ENCODE measurements at regions not wholly inside any gene's neighbourhood (a gene's known extent, or its start where the extent isn't known, plus 50 kb on each side); places are given as distances from the start of the nearest gene placed in this dataset.

- H3K27ac ChIP-seq (ENCODE audit: poor library complexity, severe bottlenecking): no peak overlapping the region
- H3K4me1 ChIP-seq (ENCODE audit: insufficient read depth, poor library complexity, severe bottlenecking): no peaks in the 10 kb centered on the region
- no peaks in the 10 kb centered on the region for H3K36me3 ChIP-seq (ENCODE audit: low read depth)
- DNase-seq (ENCODE audit: low spot score): peak; percentile 24
- no peak for TF ChIP-seq CTCF (IDR thresholded peaks at IDR 0.05; ENCODE audit: poor library complexity, severe bottlenecking)
- no peaks in the 10 kb centered on the region for H3K9me3 ChIP-seq (ENCODE audit: severe bottlenecking)
- H3K4me3 ChIP-seq (ENCODE audit: severe bottlenecking): no peak overlapping the region
- no peak for ATAC-seq (ENCODE audit: low read depth)
- H3K27me3 ChIP-seq (ENCODE audit: insufficient read depth, poor library complexity, severe bottlenecking): no peaks in the 10 kb centered on the region
Measured at GRCh38 chr10:131844529-131845084, 56.2 kb upstream of the PPP2R2D start.

GRCh38 chr10:131845505-131846239, 55.1 kb upstream of the PPP2R2D start:
- Histone ChIP-seq H3K4me3 (ENCODE audit: severe bottlenecking) (no peak overlapping the region), H3K27ac (ENCODE audit: poor library complexity, severe bottlenecking) (no peak overlapping the region), H3K4me1 (ENCODE audit: insufficient read depth, poor library complexity, severe bottlenecking) (no peaks in the 10 kb centered on the region), H3K27me3 (ENCODE audit: insufficient read depth, poor library complexity, severe bottlenecking) (no peaks in the 10 kb centered on the region), H3K36me3 (ENCODE audit: low read depth) (no peaks in the 10 kb centered on the region), H3K9me3 (ENCODE audit: severe bottlenecking) (no peaks in the 10 kb centered on the region)
- DNase-seq (ENCODE audit: low spot score) (peak; percentile 36), ATAC-seq (ENCODE audit: low read depth) (no peak)
- no peak for TF ChIP-seq CTCF (IDR thresholded peaks at IDR 0.05; ENCODE audit: poor library complexity, severe bottlenecking)

GRCh38 chr10:131846240-131847101, 54.3 kb upstream of the PPP2R2D start:
- no peaks in the 10 kb centered on the region for H3K36me3 ChIP-seq (ENCODE audit: low read depth)
- DNase-seq (ENCODE audit: low spot score): peak; percentile 42
- H3K4me1 ChIP-seq (ENCODE audit: insufficient read depth, poor library complexity, severe bottlenecking): no peaks in the 10 kb centered on the region
- TF ChIP-seq CTCF (IDR thresholded peaks at IDR 0.05; ENCODE audit: poor library complexity, severe bottlenecking): no peak
- no peaks in the 10 kb centered on the region for H3K27me3 ChIP-seq (ENCODE audit: insufficient read depth, poor library complexity, severe bottlenecking)
- H3K27ac ChIP-seq (ENCODE audit: poor library complexity, severe bottlenecking): no peak overlapping the region
- no peak for ATAC-seq (ENCODE audit: low read depth)
- H3K4me3 ChIP-seq (ENCODE audit: severe bottlenecking): no peak overlapping the region
- H3K9me3 ChIP-seq (ENCODE audit: severe bottlenecking): no peaks in the 10 kb centered on the region

GRCh38 chr10:131847241-131847783, 53.5 kb upstream of the PPP2R2D start:
- H3K27me3 ChIP-seq (ENCODE audit: insufficient read depth, poor library complexity, severe bottlenecking): no peaks in the 10 kb centered on the region
- no peak overlapping the region for H3K4me3 ChIP-seq (ENCODE audit: severe bottlenecking)
- no peak overlapping the region for H3K27ac ChIP-seq (ENCODE audit: poor library complexity, severe bottlenecking)
- no peaks in the 10 kb centered on the region for H3K4me1 ChIP-seq (ENCODE audit: insufficient read depth, poor library complexity, severe bottlenecking)
- no peaks in the 10 kb centered on the region for H3K36me3 ChIP-seq (ENCODE audit: low read depth)
- H3K9me3 ChIP-seq (ENCODE audit: severe bottlenecking): no peaks in the 10 kb centered on the region
- ATAC-seq (ENCODE audit: low read depth): no peak
- DNase-seq (ENCODE audit: low spot score): peak; percentile 43
- no peak for TF ChIP-seq CTCF (IDR thresholded peaks at IDR 0.05; ENCODE audit: poor library complexity, severe bottlenecking)
